ENCODE measurements at regions not wholly inside any gene's neighbourhood (a gene's known extent, or its start where the extent isn't known, plus 50 kb on each side); places are given as distances from the start of the nearest gene placed in this dataset.
"Not testable (repeated sequence)": the region's sequence is repeated elsewhere in the genome, so short reads cannot be mapped to it uniquely, and the experiment has no call there.

DNA sequence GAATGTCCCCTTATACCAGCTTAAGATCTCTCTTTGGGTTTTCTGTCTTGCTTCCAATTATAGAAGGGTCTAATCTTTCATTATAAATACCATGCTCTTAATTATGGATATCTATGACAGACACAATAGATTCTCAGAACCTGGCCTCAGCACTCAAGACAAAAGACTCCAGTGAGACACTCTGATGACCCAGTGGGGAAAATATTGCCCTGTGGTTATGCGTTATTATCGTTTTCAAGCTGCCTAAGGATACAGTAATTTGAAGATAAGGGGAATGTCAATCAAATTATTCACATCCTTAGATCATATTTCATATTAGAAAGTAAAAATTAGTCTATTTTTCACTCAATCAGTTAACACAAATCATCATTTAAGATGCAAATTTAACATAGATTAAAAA, 748.8 kb downstream of the XPNPEP1 start:
- DNase-seq, result no peak

DNA sequence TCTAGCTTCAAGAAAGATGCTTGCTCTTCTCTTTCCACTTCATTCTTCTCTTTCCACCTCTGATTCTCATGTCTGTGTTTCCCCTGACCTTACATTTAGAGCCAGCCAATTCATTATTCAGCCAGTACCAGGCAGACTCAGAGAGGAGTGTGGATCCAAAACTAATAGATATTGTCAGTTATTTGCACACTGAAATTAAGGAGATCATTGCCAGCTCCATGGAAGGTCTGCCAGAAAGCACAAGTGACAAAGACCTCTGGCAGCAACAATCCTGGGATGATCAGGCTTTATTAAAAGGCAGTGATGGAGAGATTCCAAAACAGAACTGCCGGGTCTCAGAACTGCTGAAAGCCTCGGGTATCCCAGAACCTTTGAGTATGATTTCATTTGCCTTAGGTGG, 749.4 kb downstream of the XPNPEP1 start:
- DNase-seq, result no peak

GRCh38 chr10:109173121-109173520, 750.2 kb downstream of the XPNPEP1 start:
- DNase-seq, result no peak

- no peak for DNase-seq
Measured at GRCh38 chr10:109166935-109167334, 756.4 kb downstream of the XPNPEP1 start.

GRCh38 chr10:109159351-109159750, 764.0 kb downstream of the XPNPEP1 start:
- DNase-seq, result no peak

DNA sequence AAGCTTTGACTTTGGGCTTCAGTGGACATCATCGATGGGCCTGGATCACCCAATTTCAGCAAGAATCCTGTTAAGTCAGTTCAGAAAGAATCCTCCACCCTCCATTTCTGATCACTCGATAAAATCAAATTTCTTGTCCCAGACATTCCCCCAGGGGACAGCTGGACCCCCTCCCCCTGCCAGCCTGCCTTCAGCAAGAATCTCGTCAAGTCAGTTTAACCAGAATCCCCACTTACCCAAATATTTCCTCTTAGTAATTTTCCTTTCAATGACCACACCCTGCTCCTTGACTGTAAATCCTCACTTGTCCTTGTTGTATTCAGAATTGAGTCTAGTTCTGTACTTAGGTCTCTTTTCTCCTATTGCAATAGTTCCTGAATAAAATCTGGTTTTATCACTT, 766.9 kb downstream of the XPNPEP1 start:
- DNase-seq, result no peak

DNA sequence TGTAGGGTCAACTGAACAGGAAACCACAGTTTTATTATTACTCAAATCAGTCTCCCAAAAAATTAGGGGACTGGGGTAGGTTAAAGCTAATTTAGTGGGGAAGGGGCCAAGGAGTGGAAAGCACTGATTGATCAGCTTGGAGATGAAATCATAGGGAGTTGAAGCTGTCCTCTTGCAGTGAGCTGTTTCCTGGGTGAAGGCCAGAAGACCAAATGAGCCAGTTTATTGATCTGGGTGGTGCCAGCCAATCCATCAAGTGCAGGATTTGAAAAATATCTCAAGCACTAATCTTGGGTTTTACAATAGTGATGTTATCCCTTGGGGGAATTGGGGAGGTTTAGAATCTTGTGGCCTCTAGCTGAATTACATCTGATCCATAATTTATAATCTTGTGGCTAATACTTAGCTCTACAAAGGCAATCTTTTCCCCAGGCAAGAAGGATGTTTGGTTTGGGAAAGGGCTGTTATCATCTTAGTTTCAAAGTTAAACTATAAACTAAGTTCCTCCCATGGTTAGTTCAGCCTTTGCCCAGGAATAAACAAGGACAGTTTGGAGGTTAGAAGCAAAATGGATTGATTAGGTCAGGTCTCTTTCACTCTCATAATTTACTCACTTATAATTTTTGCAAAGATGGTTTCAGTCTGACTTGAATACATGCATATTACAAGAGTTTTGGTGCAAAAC, 773.5 kb downstream of the XPNPEP1 start:
- DNase-seq, result no peak

DNA sequence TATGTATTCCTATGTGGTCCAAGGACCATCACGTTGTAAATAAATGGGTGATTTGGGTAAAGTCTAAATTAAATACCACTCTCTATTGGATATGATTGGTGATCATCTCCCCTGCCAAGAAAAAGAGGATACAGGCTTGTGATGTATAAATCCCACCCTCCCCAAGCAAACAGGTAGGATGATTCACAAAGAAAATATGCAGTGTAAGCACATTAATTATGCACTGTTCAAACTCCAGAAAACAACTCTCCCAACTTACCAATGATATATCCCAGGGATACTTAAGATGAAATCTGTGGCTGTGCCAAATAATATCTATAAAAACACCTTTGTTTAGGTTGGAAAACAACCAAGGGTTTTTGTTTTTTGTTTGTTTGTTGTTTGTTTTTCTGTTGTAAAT, 795.9 kb downstream of the XPNPEP1 start:
- DNase-seq, result no peak

DNA sequence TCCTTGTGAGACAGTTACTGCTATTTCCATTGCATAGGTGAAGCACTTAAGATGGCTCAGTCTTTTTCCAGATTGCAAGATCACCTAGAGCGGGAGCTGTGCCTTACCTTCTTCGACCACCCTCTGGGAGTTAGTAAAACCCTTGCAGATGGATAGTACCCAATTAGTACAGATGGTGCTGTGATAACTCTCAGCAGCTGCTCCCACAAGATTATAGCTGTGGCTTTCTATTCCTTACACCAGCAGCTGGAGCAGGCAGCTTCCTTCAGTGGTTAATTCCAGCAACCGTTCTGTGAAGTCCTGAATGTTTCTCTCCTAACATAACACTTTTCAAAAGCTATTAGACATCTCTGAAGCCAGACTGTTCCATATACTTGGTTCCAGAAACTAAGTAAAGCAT, 796.8 kb downstream of the XPNPEP1 start:
- no peak for DNase-seq

DNA sequence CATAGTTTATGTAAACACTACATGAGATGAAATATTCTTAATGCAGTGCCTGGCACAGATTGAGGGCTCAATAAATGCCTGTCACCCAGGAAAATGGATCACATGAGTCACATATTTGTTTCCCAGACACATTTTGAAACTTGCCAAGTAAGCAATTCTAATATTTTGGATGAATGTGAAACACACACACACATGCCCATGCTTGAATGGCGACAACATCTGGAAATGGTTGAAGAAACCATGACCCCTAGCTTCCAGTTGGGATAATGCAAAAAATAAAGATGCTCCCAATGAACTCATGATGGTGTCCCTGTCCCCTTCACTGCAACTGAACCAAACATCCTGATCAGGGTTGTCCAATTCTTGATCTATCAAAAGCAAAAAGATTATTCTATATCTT, 797.3 kb downstream of the XPNPEP1 start:
- DNase-seq, result no peak

GRCh38 chr10:109115179-109115578, 808.1 kb downstream of the XPNPEP1 start:
- no peak for DNase-seq

- no peak for DNase-seq
Measured at GRCh38 chr10:109114579-109114978, 808.7 kb downstream of the XPNPEP1 start.

GRCh38 chr10:109106604-109107003, 816.7 kb downstream of the XPNPEP1 start:
- DNase-seq, result no peak

DNA sequence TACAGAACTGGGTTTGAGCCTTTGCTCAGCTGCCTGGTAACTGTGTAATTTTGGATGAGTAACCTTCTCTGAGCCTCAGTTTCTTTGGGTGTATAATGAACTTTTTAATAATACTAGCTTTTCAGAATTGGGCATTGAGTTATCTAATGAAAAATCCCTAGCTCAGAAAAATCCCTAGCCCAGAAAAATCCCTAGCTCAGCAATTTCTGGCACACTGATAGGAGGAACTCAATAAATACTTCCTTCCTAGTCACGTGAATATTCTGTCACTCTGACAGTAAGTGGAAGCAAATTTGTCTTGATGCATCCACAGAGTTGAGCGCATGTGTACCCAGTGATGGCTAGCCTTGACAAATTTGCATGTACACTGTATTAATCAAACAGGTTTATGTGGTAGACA, 817.6 kb downstream of the XPNPEP1 start:
- DNase-seq, result no peak

DNA sequence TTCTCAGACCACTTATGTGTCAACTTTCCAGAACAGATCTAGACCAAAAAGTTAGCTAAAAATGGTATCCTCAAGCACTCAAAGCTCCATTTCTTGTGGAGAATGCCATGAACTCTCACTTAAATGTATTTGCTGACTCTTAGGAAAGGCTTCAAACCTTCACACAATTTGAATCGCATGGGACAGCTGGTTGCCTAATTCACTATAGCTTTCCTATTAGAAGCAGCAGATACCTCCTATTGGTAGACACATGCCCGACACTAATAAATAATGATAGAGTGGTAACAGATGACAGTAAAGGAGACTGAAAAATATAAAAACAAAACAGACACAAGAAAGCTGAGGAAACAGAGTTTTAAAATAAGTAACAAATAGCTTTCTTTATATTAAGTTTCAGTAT, 818.5 kb downstream of the XPNPEP1 start:
- no peak for DNase-seq

DNA sequence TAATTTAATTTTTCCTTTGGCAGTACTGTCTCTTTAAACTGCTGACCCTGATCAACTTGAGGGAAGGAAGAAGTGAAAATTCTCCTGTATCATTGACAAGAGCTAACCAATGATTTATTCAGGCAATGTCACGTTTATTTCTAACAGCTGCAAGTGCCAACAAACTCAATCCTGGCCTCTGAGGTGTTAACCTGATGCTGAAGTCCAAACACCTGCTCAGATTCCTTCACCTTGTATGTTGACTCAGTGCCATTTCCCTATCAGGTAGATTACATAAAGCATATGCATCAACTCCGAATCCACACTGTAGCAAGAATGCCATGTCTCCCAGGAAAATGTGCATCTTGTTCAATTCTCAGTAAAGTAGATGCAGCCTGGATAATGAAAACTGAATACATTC, 820.0 kb downstream of the XPNPEP1 start:
- DNase-seq, result no peak

- no peak for DNase-seq
Measured at GRCh38 chr10:109089779-109090178, 833.5 kb downstream of the XPNPEP1 start.

DNA sequence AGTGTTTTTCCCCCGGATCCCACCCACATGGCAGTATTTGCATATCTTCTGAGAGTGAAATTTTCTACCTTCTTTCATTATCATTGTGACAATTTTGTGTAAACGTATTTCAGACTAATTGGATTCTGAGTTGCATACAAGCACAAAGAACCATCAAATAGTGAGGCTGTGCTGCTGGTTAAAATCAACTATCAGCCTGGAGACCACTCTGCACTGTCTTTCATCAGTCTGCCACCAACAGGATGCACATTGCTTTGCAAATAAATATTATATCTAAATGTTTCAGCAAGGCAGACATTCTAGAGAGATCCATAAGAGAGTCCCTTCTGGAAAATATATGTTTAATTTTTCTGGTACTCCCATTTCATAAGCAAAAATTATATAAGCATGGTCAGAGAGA, 851.8 kb downstream of the XPNPEP1 start:
- DNase-seq, result no peak

GRCh38 chr10:109070492-109070891, 852.8 kb downstream of the XPNPEP1 start:
- DNase-seq, result no peak

GRCh38 chr10:109067031-109067430, 856.3 kb downstream of the XPNPEP1 start:
- DNase-seq, result no peak

DNA sequence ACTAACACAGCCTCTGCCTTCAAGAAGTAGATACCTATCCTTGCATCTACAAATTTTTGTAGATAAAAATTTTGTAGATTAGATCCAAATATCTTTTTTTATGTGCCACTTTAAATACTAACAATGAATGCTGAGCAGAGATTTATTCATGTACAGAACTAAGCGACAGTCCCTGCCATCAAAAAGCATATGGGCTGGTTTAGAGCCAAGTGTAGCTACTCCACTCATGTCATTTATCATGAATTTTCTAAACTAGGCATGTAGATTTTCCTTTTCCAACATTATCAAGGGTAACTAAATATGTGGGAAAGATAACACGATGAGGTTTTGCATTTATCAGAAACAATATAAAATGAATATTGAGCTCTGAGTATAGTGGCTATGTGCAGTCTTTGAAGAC, 857.5 kb downstream of the XPNPEP1 start:
- no peak for DNase-seq

DNA sequence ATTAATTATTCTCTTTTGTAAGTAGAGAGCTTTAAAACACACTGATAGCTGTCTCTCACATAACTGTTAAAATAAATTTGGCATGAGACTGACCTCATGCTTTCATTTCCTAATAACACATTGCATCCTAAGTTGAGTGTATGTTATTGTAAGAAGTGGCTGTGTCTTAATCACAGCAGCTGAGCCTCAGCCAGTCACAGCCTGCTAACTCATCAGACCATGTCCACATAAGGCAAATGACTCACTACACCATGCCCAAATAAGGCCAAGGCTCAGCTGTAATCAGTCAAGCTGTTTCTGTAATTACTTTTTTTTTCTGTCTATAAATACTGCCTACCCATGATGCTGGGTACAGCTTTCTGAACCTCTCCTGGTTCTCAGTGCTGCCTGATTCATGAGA, 860.9 kb downstream of the XPNPEP1 start:
- no peak for DNase-seq

DNA sequence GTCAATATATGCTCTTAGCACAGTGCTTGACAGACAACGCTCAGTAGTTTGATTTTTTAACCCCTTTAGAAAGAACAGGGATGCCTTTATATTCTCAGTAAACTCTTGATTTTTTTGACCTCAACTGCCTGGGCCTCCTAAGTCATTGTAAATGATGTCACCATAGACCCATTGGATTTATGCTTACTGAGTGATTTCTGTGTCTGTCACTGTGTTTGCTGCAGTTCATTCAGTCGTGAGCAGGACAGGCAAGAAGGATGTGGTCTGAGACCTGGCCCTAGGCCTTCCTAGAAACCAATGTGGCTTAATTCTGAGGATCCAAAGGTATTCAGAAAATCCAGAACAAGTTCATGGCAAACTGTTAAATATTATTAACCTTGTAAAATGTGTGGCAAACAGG, 868.1 kb downstream of the XPNPEP1 start:
- DNase-seq, result no peak

- DNase-seq, result no peak
Measured at GRCh38 chr10:109047856-109048255, 875.5 kb downstream of the XPNPEP1 start.

- not testable (repeated sequence) for DNase-seq
Measured at GRCh38 chr10:109046427-109046826, 876.9 kb downstream of the XPNPEP1 start.

DNA sequence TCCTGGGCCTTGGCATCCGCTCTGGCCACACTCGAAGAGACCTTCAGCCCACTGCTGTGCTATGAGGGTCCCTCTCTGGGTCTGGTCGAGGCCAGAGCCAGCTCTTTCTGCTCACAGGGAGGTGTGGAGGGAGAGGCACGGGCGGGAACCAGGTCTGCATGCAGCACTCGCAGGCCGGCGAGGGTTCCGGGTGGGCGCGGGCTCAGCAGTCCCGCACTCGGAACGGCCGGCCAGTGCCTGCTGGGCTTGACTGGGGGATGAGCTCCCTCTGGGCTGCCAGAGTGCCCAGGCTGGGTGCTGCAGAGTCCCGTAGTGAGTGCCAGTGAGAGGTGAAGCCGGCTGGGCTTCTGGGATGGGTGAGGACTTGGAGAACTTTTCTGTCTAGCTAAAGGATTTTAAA, 882.7 kb downstream of the XPNPEP1 start:
- no peak for DNase-seq
